ENCODE measurements at regions not wholly inside any gene's neighbourhood (a gene's known extent, or its start where the extent isn't known, plus 50 kb on each side); places are given as distances from the start of the nearest gene placed in this dataset.

GRCh38 chr5:97752871-97753270 is 569.8 kb upstream of the RIOK2 start:
- no peak overlapping the region for H3K27ac Mint-ChIP-seq (ENCODE audit: unreplicated experiment)
- no peaks in the 10 kb centered on the region for H3K27me3 Mint-ChIP-seq (ENCODE audit: unreplicated experiment)
- H3K4me1 Mint-ChIP-seq (ENCODE audit: unreplicated experiment) = no peaks in the 10 kb centered on the region
- no peak for DNase-seq (ENCODE audit: extremely low spot score, unreplicated experiment)
- no peaks in the 10 kb centered on the region for H3K36me3 Mint-ChIP-seq (ENCODE audit: unreplicated experiment)
- no peak for TF ChIP-seq CTCF (IDR thresholded peaks at IDR 0.05)
- peaks cover 4% of the 10 kb centered on the region for H3K9me3 Mint-ChIP-seq (ENCODE audit: unreplicated experiment)
- H3K4me3 Mint-ChIP-seq (ENCODE audit: unreplicated experiment) = no peak overlapping the region

GRCh38 chr5:97762483-97762882 is 579.4 kb upstream of the RIOK2 start:
- peaks cover 4% of the 10 kb centered on the region for H3K9me3 Mint-ChIP-seq (ENCODE audit: unreplicated experiment)
- H3K4me3 Mint-ChIP-seq (ENCODE audit: unreplicated experiment) = no peak overlapping the region
- no peaks in the 10 kb centered on the region for H3K36me3 Mint-ChIP-seq (ENCODE audit: unreplicated experiment)
- no peak for TF ChIP-seq CTCF (IDR thresholded peaks at IDR 0.05)
- no peak overlapping the region for H3K27ac Mint-ChIP-seq (ENCODE audit: unreplicated experiment)
- no peaks in the 10 kb centered on the region for H3K4me1 Mint-ChIP-seq (ENCODE audit: unreplicated experiment)
- H3K27me3 Mint-ChIP-seq (ENCODE audit: unreplicated experiment) = peaks cover 2% of the 10 kb centered on the region
- no peak for DNase-seq (ENCODE audit: extremely low spot score, unreplicated experiment)

- Mint-ChIP-seq H3K4me1 (ENCODE audit: unreplicated experiment) (no peaks in the 10 kb centered on the region), H3K36me3 (ENCODE audit: unreplicated experiment) (peaks cover 2% of the 10 kb centered on the region), H3K27ac (ENCODE audit: unreplicated experiment) (no peak overlapping the region), H3K27me3 (ENCODE audit: unreplicated experiment) (peaks cover 2% of the 10 kb centered on the region), H3K9me3 (ENCODE audit: unreplicated experiment) (peaks cover 10% of the 10 kb centered on the region), H3K4me3 (ENCODE audit: unreplicated experiment) (no peak overlapping the region)
- DNase-seq (ENCODE audit: extremely low spot score, unreplicated experiment) = no peak
- no peak for TF ChIP-seq CTCF (IDR thresholded peaks at IDR 0.05)
These were observed 581.7 kb upstream of the RIOK2 start for GRCh38 chr5:97764700-97765099.

- TF ChIP-seq CTCF (IDR thresholded peaks at IDR 0.05) = no peak
These were observed 595.4 kb upstream of the RIOK2 start for GRCh38 chr5:97778451-97778850.

GRCh38 chr5:97788369-97788768 is 605.3 kb upstream of the RIOK2 start:
- Mint-ChIP-seq H3K36me3 (ENCODE audit: unreplicated experiment) (no peaks in the 10 kb centered on the region), H3K4me3 (ENCODE audit: unreplicated experiment) (no peak overlapping the region), H3K9me3 (ENCODE audit: unreplicated experiment) (peaks cover 9% of the 10 kb centered on the region), H3K4me1 (ENCODE audit: unreplicated experiment) (no peaks in the 10 kb centered on the region), H3K27me3 (ENCODE audit: unreplicated experiment) (no peaks in the 10 kb centered on the region), H3K27ac (ENCODE audit: unreplicated experiment) (no peak overlapping the region)
- DNase-seq (ENCODE audit: extremely low spot score, unreplicated experiment) = no peak
- TF ChIP-seq CTCF (IDR thresholded peaks at IDR 0.05) = no peak

More at GRCh38 chr5:97778451-97778850, 595.4 kb upstream of the RIOK2 start:
- Mint-ChIP-seq H3K36me3 (ENCODE audit: unreplicated experiment) (peaks cover 2% of the 10 kb centered on the region), H3K27me3 (ENCODE audit: unreplicated experiment) (peaks cover 10% of the 10 kb centered on the region), H3K9me3 (ENCODE audit: unreplicated experiment) (peaks cover 19% of the 10 kb centered on the region), H3K27ac (ENCODE audit: unreplicated experiment) (no peak overlapping the region), H3K4me3 (ENCODE audit: unreplicated experiment) (no peak overlapping the region), H3K4me1 (ENCODE audit: unreplicated experiment) (peaks cover 4% of the 10 kb centered on the region)
- no peak for DNase-seq (ENCODE audit: extremely low spot score, unreplicated experiment)

Data from osteocyte (in vitro differentiated cells).